GM12875 (cell line): ENCODE measurements at regions not wholly inside any gene's neighbourhood (a gene's known extent, or its start where the extent isn't known, plus 50 kb on each side); places are given as distances from the start of the nearest gene placed in this dataset.

ENCODE experiments used
- H3K4me3 ChIP-seq: one replicate; pipeline ENCODE4 v1.5.1; 2011; ENCODE audit warnings: low read depth, low read length, control low read depth
- TF ChIP-seq, protein P1 (sequence below): IDR thresholded peaks from 2 replicates; pipeline ENCODE4 v1.5.1; 2011; ENCODE audit warnings: low read depth, mild to moderate bottlenecking, control low read depth, inconsistent platforms, low read length, moderate library complexity, borderline replicate concordance; ENCODE audit not compliant: insufficient read depth

DNA sequence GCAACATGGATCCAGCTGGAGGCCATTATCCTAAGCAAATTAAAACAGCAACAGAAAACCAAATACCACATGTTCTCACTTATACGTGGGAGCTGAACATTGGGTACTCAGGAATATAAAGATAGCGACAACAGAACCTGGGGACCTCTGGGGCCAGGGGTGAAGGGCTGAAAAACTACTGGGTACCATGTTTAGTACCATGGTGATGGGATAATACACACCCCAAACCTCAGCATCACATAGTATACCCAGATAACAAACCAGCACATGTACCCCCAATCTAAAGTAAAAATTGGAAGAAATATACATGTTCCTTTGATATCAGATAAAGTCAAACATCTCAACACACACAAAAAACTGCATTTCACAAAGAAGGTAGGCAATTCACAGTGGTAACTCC is 876.2 kb downstream of the TBL1XR1 start:
- TF ChIP-seq, protein P1, sequence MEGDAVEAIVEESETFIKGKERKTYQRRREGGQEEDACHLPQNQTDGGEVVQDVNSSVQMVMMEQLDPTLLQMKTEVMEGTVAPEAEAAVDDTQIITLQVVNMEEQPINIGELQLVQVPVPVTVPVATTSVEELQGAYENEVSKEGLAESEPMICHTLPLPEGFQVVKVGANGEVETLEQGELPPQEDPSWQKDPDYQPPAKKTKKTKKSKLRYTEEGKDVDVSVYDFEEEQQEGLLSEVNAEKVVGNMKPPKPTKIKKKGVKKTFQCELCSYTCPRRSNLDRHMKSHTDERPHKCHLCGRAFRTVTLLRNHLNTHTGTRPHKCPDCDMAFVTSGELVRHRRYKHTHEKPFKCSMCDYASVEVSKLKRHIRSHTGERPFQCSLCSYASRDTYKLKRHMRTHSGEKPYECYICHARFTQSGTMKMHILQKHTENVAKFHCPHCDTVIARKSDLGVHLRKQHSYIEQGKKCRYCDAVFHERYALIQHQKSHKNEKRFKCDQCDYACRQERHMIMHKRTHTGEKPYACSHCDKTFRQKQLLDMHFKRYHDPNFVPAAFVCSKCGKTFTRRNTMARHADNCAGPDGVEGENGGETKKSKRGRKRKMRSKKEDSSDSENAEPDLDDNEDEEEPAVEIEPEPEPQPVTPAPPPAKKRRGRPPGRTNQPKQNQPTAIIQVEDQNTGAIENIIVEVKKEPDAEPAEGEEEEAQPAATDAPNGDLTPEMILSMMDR = no peak
- H3K4me3 ChIP-seq = no peak overlapping the region

DNA sequence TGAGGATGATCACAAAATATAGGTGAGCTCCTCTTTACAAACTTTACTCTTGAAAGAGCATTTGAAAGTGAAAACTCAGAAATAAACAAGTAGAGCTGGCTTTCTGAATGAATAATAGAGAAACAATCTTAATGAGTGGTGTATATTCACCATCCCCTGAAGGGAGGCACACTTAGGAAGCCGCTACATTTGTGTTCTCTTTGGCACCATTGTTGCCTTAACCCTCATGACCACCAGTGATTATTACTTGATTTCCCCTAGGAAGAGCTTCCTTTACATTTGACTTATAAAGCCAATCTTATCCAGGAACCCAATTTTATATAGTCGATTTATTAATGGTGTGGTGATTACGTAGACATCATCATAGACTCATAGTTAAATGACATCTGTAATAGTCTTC is 883.9 kb downstream of the TBL1XR1 start:
- no peak overlapping the region for H3K4me3 ChIP-seq
- TF ChIP-seq, protein P1 = no peak

DNA sequence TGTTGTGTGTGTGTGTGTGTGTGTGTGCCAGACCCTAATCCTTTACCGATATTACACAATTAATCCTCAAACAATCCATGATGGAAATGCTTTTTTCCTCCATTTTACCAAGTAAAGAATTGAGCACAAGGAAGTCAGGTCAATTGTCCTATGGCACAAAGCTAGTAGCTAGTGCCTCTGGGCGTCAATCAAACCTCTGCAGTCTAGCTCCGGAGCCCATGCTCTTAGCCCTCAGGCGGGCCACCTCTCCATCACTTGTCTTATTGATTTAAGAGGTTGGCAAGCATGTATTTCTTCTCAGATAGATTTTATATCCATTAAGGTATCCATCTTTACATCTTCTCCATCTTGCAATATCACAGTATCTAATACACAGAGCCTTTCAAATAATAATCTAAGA is 886.6 kb downstream of the TBL1XR1 start:
- TF ChIP-seq, protein P1 = no peak
- no peak overlapping the region for H3K4me3 ChIP-seq

DNA sequence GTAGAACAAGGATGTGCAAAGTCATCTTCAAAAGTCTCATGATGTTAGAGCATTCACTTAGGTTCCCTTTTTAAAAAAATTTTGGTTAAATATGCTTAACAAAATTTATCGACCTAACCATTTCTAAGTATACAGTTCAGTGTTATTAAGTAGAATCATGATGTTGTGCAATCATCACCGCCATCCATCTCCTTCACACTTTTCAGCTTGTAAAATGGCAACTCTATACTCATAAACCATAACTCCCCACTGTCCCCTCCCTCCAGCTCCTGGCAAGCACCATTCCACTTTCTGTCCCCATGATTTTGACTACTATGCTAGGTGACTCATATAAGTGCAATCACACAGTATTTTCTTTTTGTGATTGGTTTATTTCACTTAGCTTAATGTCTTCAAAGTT is 895.0 kb downstream of the TBL1XR1 start:
- no peak overlapping the region for H3K4me3 ChIP-seq
- TF ChIP-seq, protein P1 = no peak

DNA sequence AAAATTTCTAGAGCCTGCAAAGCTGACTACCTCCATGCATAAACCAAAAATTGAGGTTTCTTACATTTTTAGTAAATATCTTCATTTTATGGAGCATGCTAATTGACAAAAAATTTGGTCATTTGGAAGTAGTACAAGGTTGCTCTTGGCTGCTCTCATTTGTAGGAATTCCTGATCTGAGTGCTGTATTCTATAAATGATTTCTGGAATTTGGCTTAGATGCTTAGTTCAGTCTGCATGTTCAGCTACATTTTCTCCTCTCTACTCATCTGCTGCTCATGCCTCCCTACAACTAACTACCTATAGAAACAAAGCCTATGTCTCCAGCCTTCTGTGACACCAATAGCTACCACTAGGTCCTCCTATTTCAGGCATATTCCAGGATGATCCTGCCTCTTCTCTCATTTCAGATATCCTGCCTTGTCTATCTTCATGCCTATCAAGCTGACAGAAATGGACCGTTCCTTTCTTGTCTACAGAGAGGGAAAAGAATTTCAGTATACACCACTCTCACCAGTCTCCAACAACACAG is 901.1 kb downstream of the TBL1XR1 start:
- TF ChIP-seq, protein P1 = no peak

DNA sequence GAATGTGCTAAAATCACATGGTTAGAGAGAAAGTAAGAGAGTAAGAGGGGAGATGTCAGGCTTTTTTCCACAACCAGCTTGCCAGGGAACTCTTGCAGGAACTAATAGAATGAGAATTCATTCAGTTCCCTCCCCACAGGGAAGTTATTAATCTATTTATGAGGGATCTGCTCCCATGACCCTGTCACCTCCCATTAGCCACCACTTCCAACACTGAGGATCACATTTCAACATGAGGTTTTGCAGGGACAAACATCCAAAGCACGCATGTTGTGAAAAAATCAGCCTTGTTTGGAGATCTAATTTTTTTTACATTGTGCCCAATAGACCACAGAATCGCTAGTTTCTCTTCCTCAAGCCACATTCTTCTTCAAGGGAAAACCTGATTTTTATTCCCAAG is 904.0 kb downstream of the TBL1XR1 start:
- H3K4me3 ChIP-seq = no peak overlapping the region
- TF ChIP-seq, protein P1 = no peak

More for the DNA sequence above, 901.1 kb downstream of the TBL1XR1 start:
- H3K4me3 ChIP-seq = no peak overlapping the region

DNA sequence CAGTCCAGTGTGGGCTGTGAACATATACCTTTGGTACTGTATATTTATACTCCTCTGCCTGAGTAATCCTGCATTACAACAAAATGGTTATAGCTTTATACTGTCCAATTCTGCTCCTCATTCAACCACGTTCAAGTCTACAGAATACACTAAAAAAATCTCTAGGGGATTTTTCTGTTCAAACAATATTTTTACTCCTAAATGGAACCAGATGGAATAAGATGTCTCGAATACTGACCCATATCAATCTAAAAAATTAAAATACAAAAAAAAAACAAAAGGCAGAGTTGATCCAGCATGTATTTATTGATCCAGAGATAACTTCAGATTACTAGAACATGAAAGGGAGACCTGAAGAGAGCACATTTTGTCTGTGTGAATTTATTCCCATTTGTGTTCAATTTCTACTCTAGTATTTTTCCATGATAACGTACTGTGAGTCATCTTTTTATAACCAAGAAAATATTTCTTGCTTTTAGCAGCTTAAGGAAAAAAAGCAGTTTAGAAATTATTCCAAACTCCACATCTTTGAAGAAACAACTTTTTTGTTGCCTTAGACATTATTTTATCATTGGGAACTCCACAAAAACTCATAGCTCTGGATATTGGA is 910.7 kb downstream of the TBL1XR1 start:
- H3K4me3 ChIP-seq = no peak overlapping the region
- TF ChIP-seq, protein P1 = no peak
